ENCODE measurements at regions not wholly inside any gene's neighbourhood (a gene's known extent, or its start where the extent isn't known, plus 50 kb on each side); places are given as distances from the start of the nearest gene placed in this dataset.

DNA sequence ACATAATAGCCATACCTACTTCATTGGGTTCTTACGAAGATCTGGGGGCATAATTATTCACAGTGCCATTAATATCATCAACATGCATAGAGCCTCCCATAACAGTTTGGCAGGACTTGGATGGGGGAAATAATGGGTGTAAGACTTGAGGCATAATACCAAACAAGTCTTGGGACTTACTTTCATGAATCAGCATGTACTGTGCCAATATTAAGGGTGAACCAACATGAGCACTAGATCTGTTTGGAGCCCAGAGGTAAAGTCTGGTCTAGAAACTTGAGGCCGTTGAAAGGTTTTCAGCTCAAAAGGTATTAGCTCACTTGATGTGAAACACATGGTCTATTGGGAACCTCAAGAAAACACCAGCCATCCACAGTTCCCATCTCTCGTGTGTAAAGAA lies 56.7 kb upstream of the ZC3H11B start:
- BruUV-seq (replicated peaks) = no TSS peak
- no peaks in the 10 kb centered on the region for H3K4me1 ChIP-seq (ENCODE audit: control insufficient read depth, insufficient read depth, low read length)
- H4K91ac ChIP-seq (ENCODE audit: insufficient read depth, low read depth, low read length) = no peak overlapping the region
- H3K9me1 ChIP-seq (ENCODE audit: insufficient read depth, low read length) = no peaks in the 10 kb centered on the region
- intact Hi-C loops (cut with micrococcal nuclease) = no loop called here
- no peak overlapping the region for H3K9ac ChIP-seq (ENCODE audit: low read depth, low read length)
- ATAC-seq (ENCODE audit: low read depth) = no peak
- H3K23ac ChIP-seq (ENCODE audit: low read depth, low read length) = no peak overlapping the region
- no peak overlapping the region for H2BK15ac ChIP-seq (ENCODE audit: low read depth, low read length)
- no peak overlapping the region for H2AFZ ChIP-seq (replicated peaks; ENCODE audit: low read length, poor library complexity)
- no peak overlapping the region for H3K14ac ChIP-seq (replicated peaks; ENCODE audit: low read depth, low read length)
- no peak overlapping the region for H3K4me2 ChIP-seq (ENCODE audit: low read depth, low read length)
- H3K18ac ChIP-seq (ENCODE audit: low read depth, low read length) = no peak overlapping the region
- WGBS, 2 experiments (ENCODE audit: extremely low coverage in 2 of 2, insufficient read length in 1 of 2) = no CpG with 5 or more reads among the region's 3 CpGs
- no peak overlapping the region for H3K56ac ChIP-seq (ENCODE audit: extremely low read depth, insufficient read depth, low read length)
- H3K79me1 ChIP-seq (ENCODE audit: low read depth in 1 of 2, low read length in 2 of 2) = no peaks in the 10 kb centered on the region
- H2BK5ac ChIP-seq (ENCODE audit: low read depth, low read length, poor library complexity, severe bottlenecking) = no peak overlapping the region
- POLR2A ChIA-PET (ENCODE audit: unreplicated experiment) = no interaction called here
- H3K4me3 ChIP-seq (ENCODE audit: insufficient read depth, low read depth, low read length) = no peak overlapping the region
- no peaks in the 10 kb centered on the region for H3K9me3 ChIP-seq (ENCODE audit: control insufficient read depth, insufficient read depth, low read length)
- in situ Hi-C loops (cut with MboI; ENCODE audit: low sequenced_read_pairs) = loop anchor here (10.0 kb wide), 1 partner anchor 1345 kb away; no protein-coding TSS in a partner anchor
- no peak overlapping the region for H2BK120ac ChIP-seq (ENCODE audit: low read depth, low read length)
- H4K8ac ChIP-seq (ENCODE audit: low read depth in 2 of 2, low read length in 2 of 2) = no peak overlapping the region
- H3K27me3 ChIP-seq (ENCODE audit: control insufficient read depth, insufficient read depth, low read length) = no peaks in the 10 kb centered on the region
- no peaks in the 10 kb centered on the region for H4K20me1 ChIP-seq (ENCODE audit: insufficient read depth, low read length)
- no peak for DNase-seq
- no peak overlapping the region for H4K5ac ChIP-seq (ENCODE audit: low read depth, low read length)
- no peak overlapping the region for H3K4ac ChIP-seq (ENCODE audit: low read depth, low read length)
- no peak overlapping the region for H3K27ac ChIP-seq (ENCODE audit: insufficient read depth, low read length)
- H2AK9ac ChIP-seq (replicated peaks; ENCODE audit: low read depth, low read length, poor library complexity) = no peak overlapping the region
- no peak overlapping the region for H2AK5ac ChIP-seq (ENCODE audit: low read depth, low read length)
- H3K36me3 ChIP-seq (ENCODE audit: control insufficient read depth, insufficient read depth, low read length) = no peaks in the 10 kb centered on the region
- H2BK20ac ChIP-seq (ENCODE audit: low read depth, low read length) = no peak overlapping the region
- dilution Hi-C loops (cut with HindIII; ENCODE audit: low sequenced_read_pairs, unreplicated experiment) = no loop called here
- CTCF ChIA-PET = interaction anchor here (2.6 kb wide), 1 partner anchor 8 kb away, joined by 8 read pairs; no protein-coding TSS in a partner anchor
- TF ChIP-seq NFE2L2 (IDR thresholded peaks at IDR 0.05; ENCODE audit: low read depth, low read length) (no peak), MAZ (IDR thresholded peaks at IDR 0.05; ENCODE audit: borderline replicate concordance, low read depth, low read length) (no peak), RFX5 (IDR thresholded peaks at IDR 0.05; ENCODE audit: low read depth, low read length) (no peak), FOS (IDR thresholded peaks at IDR 0.05; ENCODE audit: low read depth, low read length) (no peak), RCOR1 (IDR thresholded peaks at IDR 0.05; ENCODE audit: insufficient replicate concordance, low read length) (no peak), MXI1 (IDR thresholded peaks at IDR 0.05; ENCODE audit: borderline replicate concordance, low read depth, low read length) (no peak), BHLHE40 (IDR thresholded peaks at IDR 0.05; ENCODE audit: low read depth, low read length) (no peak), MAFK (IDR thresholded peaks at IDR 0.05; ENCODE audit: low read depth, low read length) (no peak), CEBPB (IDR thresholded peaks at IDR 0.05; ENCODE audit: low read depth, low read length) (no peak), SMC3 (IDR thresholded peaks at IDR 0.05; ENCODE audit: low read depth, low read length) (no peak)
- TF ChIP-seq, protein P1, sequence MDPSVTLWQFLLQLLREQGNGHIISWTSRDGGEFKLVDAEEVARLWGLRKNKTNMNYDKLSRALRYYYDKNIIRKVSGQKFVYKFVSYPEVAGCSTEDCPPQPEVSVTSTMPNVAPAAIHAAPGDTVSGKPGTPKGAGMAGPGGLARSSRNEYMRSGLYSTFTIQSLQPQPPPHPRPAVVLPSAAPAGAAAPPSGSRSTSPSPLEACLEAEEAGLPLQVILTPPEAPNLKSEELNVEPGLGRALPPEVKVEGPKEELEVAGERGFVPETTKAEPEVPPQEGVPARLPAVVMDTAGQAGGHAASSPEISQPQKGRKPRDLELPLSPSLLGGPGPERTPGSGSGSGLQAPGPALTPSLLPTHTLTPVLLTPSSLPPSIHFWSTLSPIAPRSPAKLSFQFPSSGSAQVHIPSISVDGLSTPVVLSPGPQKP (IDR thresholded peaks at IDR 0.05; ENCODE audit: borderline replicate concordance, low read depth, low read length) = no peak
- TF ChIP-seq, protein P2, sequence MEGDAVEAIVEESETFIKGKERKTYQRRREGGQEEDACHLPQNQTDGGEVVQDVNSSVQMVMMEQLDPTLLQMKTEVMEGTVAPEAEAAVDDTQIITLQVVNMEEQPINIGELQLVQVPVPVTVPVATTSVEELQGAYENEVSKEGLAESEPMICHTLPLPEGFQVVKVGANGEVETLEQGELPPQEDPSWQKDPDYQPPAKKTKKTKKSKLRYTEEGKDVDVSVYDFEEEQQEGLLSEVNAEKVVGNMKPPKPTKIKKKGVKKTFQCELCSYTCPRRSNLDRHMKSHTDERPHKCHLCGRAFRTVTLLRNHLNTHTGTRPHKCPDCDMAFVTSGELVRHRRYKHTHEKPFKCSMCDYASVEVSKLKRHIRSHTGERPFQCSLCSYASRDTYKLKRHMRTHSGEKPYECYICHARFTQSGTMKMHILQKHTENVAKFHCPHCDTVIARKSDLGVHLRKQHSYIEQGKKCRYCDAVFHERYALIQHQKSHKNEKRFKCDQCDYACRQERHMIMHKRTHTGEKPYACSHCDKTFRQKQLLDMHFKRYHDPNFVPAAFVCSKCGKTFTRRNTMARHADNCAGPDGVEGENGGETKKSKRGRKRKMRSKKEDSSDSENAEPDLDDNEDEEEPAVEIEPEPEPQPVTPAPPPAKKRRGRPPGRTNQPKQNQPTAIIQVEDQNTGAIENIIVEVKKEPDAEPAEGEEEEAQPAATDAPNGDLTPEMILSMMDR (conservative IDR thresholded peaks at IDR 0.05; ENCODE audit: low read depth, low read length) = no peak
- TF ChIP-seq, protein P3, sequence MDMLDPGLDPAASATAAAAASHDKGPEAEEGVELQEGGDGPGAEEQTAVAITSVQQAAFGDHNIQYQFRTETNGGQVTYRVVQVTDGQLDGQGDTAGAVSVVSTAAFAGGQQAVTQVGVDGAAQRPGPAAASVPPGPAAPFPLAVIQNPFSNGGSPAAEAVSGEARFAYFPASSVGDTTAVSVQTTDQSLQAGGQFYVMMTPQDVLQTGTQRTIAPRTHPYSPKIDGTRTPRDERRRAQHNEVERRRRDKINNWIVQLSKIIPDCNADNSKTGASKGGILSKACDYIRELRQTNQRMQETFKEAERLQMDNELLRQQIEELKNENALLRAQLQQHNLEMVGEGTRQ (IDR thresholded peaks at IDR 0.05; ENCODE audit: low read depth, low read length) = no peak
